ENCODE measurements at regions not wholly inside any gene's neighbourhood (a gene's known extent, or its start where the extent isn't known, plus 50 kb on each side); places are given as distances from the start of the nearest gene placed in this dataset.

- intact Hi-C loops (cut with micrococcal nuclease): no loop called here
- CTCF ChIA-PET: interaction anchor here (0.5 kb wide), 1 partner anchor 30 kb away, joined by 4 read pairs; no protein-coding TSS in a partner anchor
- DNase-seq (ENCODE audit: unreplicated experiment): no peak
- BruUV-seq (replicated peaks): no TSS peak
- H3K4me3 Mint-ChIP-seq (ENCODE audit: unreplicated experiment): no peak overlapping the region
- no peak for TF ChIP-seq CTCF (IDR thresholded peaks at IDR 0.05; ENCODE audit: unreplicated experiment)
- H3K36me3 Mint-ChIP-seq (ENCODE audit: insufficient read depth, unreplicated experiment): no peaks in the 10 kb centered on the region
- H3K4me1 Mint-ChIP-seq (ENCODE audit: insufficient read depth, unreplicated experiment): no peaks in the 10 kb centered on the region
- no peak overlapping the region for H3K27ac Mint-ChIP-seq (ENCODE audit: low read depth, unreplicated experiment)
- H3K9me3 Mint-ChIP-seq (ENCODE audit: unreplicated experiment): no peaks in the 10 kb centered on the region
- no peaks in the 10 kb centered on the region for H3K27me3 Mint-ChIP-seq (ENCODE audit: insufficient read depth, unreplicated experiment)
- POLR2A ChIA-PET: no interaction called here
Measured at GRCh38 chr10:58888957-58889356, 287.5 kb upstream of the PHYHIPL start.

GRCh38 chr10:58892031-58892531 is 284.4 kb upstream of the PHYHIPL start:
- no TSS peak for BruUV-seq (replicated peaks)
- DNase-seq (ENCODE audit: unreplicated experiment): no peak
- H3K27ac Mint-ChIP-seq (ENCODE audit: low read depth, unreplicated experiment): no peak overlapping the region
- H3K9me3 Mint-ChIP-seq (ENCODE audit: unreplicated experiment): no peaks in the 10 kb centered on the region
- no peaks in the 10 kb centered on the region for H3K36me3 Mint-ChIP-seq (ENCODE audit: insufficient read depth, unreplicated experiment)
- H3K27me3 Mint-ChIP-seq (ENCODE audit: insufficient read depth, unreplicated experiment): no peaks in the 10 kb centered on the region
- intact Hi-C loops (cut with micrococcal nuclease): no loop called here
- TF ChIP-seq CTCF (IDR thresholded peaks at IDR 0.05; ENCODE audit: unreplicated experiment): no peak
- ChIA-PET CTCF (interaction anchor here (0.6 kb wide), 1 partner anchor 39 kb away, joined by 3 read pairs; no protein-coding TSS in a partner anchor), POLR2A (no interaction called here)
- H3K4me3 Mint-ChIP-seq (ENCODE audit: unreplicated experiment): no peak overlapping the region
- H3K4me1 Mint-ChIP-seq (ENCODE audit: insufficient read depth, unreplicated experiment): no peaks in the 10 kb centered on the region

- CTCF ChIA-PET: interaction anchor here (0.7 to 0.9 kb wide), 2 partner anchors 113 to 928 kb away, joined by 3 read pairs; no protein-coding TSS in a partner anchor
- no TSS peak for BruUV-seq (replicated peaks)
- intact Hi-C loops (cut with micrococcal nuclease): no loop called here
- Mint-ChIP-seq H3K4me1 (ENCODE audit: insufficient read depth, unreplicated experiment) (peaks cover 21% of the 10 kb centered on the region), H3K27me3 (ENCODE audit: insufficient read depth, unreplicated experiment) (no peaks in the 10 kb centered on the region), H3K4me3 (ENCODE audit: unreplicated experiment) (no peak overlapping the region), H3K27ac (ENCODE audit: low read depth, unreplicated experiment) (no peak overlapping the region), H3K36me3 (ENCODE audit: insufficient read depth, unreplicated experiment) (no peaks in the 10 kb centered on the region), H3K9me3 (ENCODE audit: unreplicated experiment) (no peaks in the 10 kb centered on the region)
- TF ChIP-seq CTCF (IDR thresholded peaks at IDR 0.05; ENCODE audit: unreplicated experiment): no peak
- POLR2A ChIA-PET: no interaction called here
- no peak for DNase-seq (ENCODE audit: unreplicated experiment)
Measured at GRCh38 chr10:58894929-58895328, 281.5 kb upstream of the PHYHIPL start.

GRCh38 chr10:58896229-58896628 is 280.2 kb upstream of the PHYHIPL start:
- H3K27me3 Mint-ChIP-seq (ENCODE audit: insufficient read depth, unreplicated experiment): no peaks in the 10 kb centered on the region
- CTCF ChIA-PET: interaction anchor here (0.6 to 1.4 kb wide), 4 partner anchors 25 to 87 kb away, joined by 3 to 5 read pairs (median 3); no protein-coding TSS in a partner anchor
- no peak overlapping the region for H3K4me3 Mint-ChIP-seq (ENCODE audit: unreplicated experiment)
- POLR2A ChIA-PET: no interaction called here
- intact Hi-C loops (cut with micrococcal nuclease): no loop called here
- no peak for TF ChIP-seq CTCF (IDR thresholded peaks at IDR 0.05; ENCODE audit: unreplicated experiment)
- no TSS peak for BruUV-seq (replicated peaks)
- H3K4me1 Mint-ChIP-seq (ENCODE audit: insufficient read depth, unreplicated experiment): peaks cover 21% of the 10 kb centered on the region
- H3K27ac Mint-ChIP-seq (ENCODE audit: low read depth, unreplicated experiment): no peak overlapping the region
- H3K9me3 Mint-ChIP-seq (ENCODE audit: unreplicated experiment): no peaks in the 10 kb centered on the region
- no peaks in the 10 kb centered on the region for H3K36me3 Mint-ChIP-seq (ENCODE audit: insufficient read depth, unreplicated experiment)
- no peak for DNase-seq (ENCODE audit: unreplicated experiment)
